ENCODE measurements at regions not wholly inside any gene's neighbourhood (a gene's known extent, or its start where the extent isn't known, plus 50 kb on each side); places are given as distances from the start of the nearest gene placed in this dataset.

GRCh38 chr2:190783513-190784263 is 96.9 kb upstream of the GLS start:
- peaks cover 17% of the 10 kb centered on the region for H3K9me3 ChIP-seq (replicated peaks; ENCODE audit: control insufficient read depth, low read depth, low read length)
- no CpG with 5 or more reads among the region's 1 CpG for WGBS (ENCODE audit: insufficient coverage)
- H3K4me1 ChIP-seq (ENCODE audit: control insufficient read depth, insufficient read depth, low read length) = no peaks in the 10 kb centered on the region
- H3K27ac ChIP-seq (ENCODE audit: low read length) = no peak overlapping the region
- no peak for DNase-seq
- H3K4me3 ChIP-seq (ENCODE audit: low read length) = no peak overlapping the region
- H3K27me3 ChIP-seq (ENCODE audit: control insufficient read depth, insufficient read depth, low read length) = no peaks in the 10 kb centered on the region
- H3K36me3 ChIP-seq (ENCODE audit: control insufficient read depth, insufficient read depth, low read length) = no peaks in the 10 kb centered on the region

GRCh38 chr2:190785334-190785733 is 95.3 kb upstream of the GLS start:
- H3K4me1 ChIP-seq (ENCODE audit: control insufficient read depth, insufficient read depth, low read length) = no peaks in the 10 kb centered on the region
- no peak for DNase-seq
- H3K36me3 ChIP-seq (ENCODE audit: control insufficient read depth, insufficient read depth, low read length) = no peaks in the 10 kb centered on the region
- WGBS (ENCODE audit: insufficient coverage) = 75% methylated on average over 1 of the region's 2 CpGs
- no peak overlapping the region for H3K27ac ChIP-seq (ENCODE audit: low read length)
- H3K27me3 ChIP-seq (ENCODE audit: control insufficient read depth, insufficient read depth, low read length) = no peaks in the 10 kb centered on the region
- no peak overlapping the region for H3K4me3 ChIP-seq (ENCODE audit: low read length)
- H3K9me3 ChIP-seq (replicated peaks; ENCODE audit: control insufficient read depth, low read depth, low read length) = peaks cover 16% of the 10 kb centered on the region

- H3K4me3 ChIP-seq (ENCODE audit: low read length) = no peak overlapping the region
- peaks cover 16% of the 10 kb centered on the region for H3K9me3 ChIP-seq (replicated peaks; ENCODE audit: control insufficient read depth, low read depth, low read length)
- H3K36me3 ChIP-seq (ENCODE audit: control insufficient read depth, insufficient read depth, low read length) = no peaks in the 10 kb centered on the region
- DNase-seq = no peak
- H3K27ac ChIP-seq (ENCODE audit: low read length) = no peak overlapping the region
- 22% methylated on average over 1 of the region's 4 CpGs for WGBS (ENCODE audit: insufficient coverage)
- H3K27me3 ChIP-seq (ENCODE audit: control insufficient read depth, insufficient read depth, low read length) = no peaks in the 10 kb centered on the region
- no peaks in the 10 kb centered on the region for H3K4me1 ChIP-seq (ENCODE audit: control insufficient read depth, insufficient read depth, low read length)
Measured at GRCh38 chr2:190786404-190787166, 94.0 kb upstream of the GLS start.

GRCh38 chr2:190787743-190788235 is 92.8 kb upstream of the GLS start:
- no peak overlapping the region for H3K4me3 ChIP-seq (ENCODE audit: low read length)
- no peaks in the 10 kb centered on the region for H3K36me3 ChIP-seq (ENCODE audit: control insufficient read depth, insufficient read depth, low read length)
- H3K27ac ChIP-seq (ENCODE audit: low read length) = no peak overlapping the region
- WGBS (ENCODE audit: insufficient coverage) = no CpG with 5 or more reads among the region's 3 CpGs
- no peaks in the 10 kb centered on the region for H3K4me1 ChIP-seq (ENCODE audit: control insufficient read depth, insufficient read depth, low read length)
- DNase-seq = no peak
- H3K27me3 ChIP-seq (ENCODE audit: control insufficient read depth, insufficient read depth, low read length) = no peaks in the 10 kb centered on the region
- H3K9me3 ChIP-seq (replicated peaks; ENCODE audit: control insufficient read depth, low read depth, low read length) = peaks cover 16% of the 10 kb centered on the region

- no peak for DNase-seq
Measured at GRCh38 chr2:190789074-190790004, 91.3 kb upstream of the GLS start.

GRCh38 chr2:190791347-190791975 is 89.2 kb upstream of the GLS start:
- H3K27me3 ChIP-seq (ENCODE audit: control insufficient read depth, insufficient read depth, low read length) = no peaks in the 10 kb centered on the region
- H3K27ac ChIP-seq (ENCODE audit: low read length) = peak overlapping the region; percentile 31
- H3K9me3 ChIP-seq (replicated peaks; ENCODE audit: control insufficient read depth, low read depth, low read length) = no peaks in the 10 kb centered on the region
- H3K4me1 ChIP-seq (ENCODE audit: control insufficient read depth, insufficient read depth, low read length) = no peaks in the 10 kb centered on the region
- DNase-seq = peak; percentile 35
- WGBS (ENCODE audit: insufficient coverage) = 35% methylated on average over 4 of the region's 7 CpGs
- H3K36me3 ChIP-seq (ENCODE audit: control insufficient read depth, insufficient read depth, low read length) = no peaks in the 10 kb centered on the region
- no peak overlapping the region for H3K4me3 ChIP-seq (ENCODE audit: low read length)

More at GRCh38 chr2:190789074-190790004, 91.3 kb upstream of the GLS start:
- no peaks in the 10 kb centered on the region for H3K36me3 ChIP-seq (ENCODE audit: control insufficient read depth, insufficient read depth, low read length)
- peaks cover 3% of the 10 kb centered on the region for H3K9me3 ChIP-seq (replicated peaks; ENCODE audit: control insufficient read depth, low read depth, low read length)
- no peaks in the 10 kb centered on the region for H3K4me1 ChIP-seq (ENCODE audit: control insufficient read depth, insufficient read depth, low read length)
- no peak overlapping the region for H3K27ac ChIP-seq (ENCODE audit: low read length)
- H3K27me3 ChIP-seq (ENCODE audit: control insufficient read depth, insufficient read depth, low read length) = no peaks in the 10 kb centered on the region
- WGBS (ENCODE audit: insufficient coverage) = 60% methylated on average over 1 of the region's 2 CpGs
- no peak overlapping the region for H3K4me3 ChIP-seq (ENCODE audit: low read length)

GRCh38 chr2:190791976-190792575 is 88.5 kb upstream of the GLS start:
- no CpG with 5 or more reads among the region's 1 CpG for WGBS (ENCODE audit: insufficient coverage)
- H3K27me3 ChIP-seq (ENCODE audit: control insufficient read depth, insufficient read depth, low read length) = no peaks in the 10 kb centered on the region
- peak overlapping the region; percentile 31 for H3K27ac ChIP-seq (ENCODE audit: low read length)
- no peak overlapping the region for H3K4me3 ChIP-seq (ENCODE audit: low read length)
- DNase-seq = no peak
- no peaks in the 10 kb centered on the region for H3K4me1 ChIP-seq (ENCODE audit: control insufficient read depth, insufficient read depth, low read length)
- H3K9me3 ChIP-seq (replicated peaks; ENCODE audit: control insufficient read depth, low read depth, low read length) = no peaks in the 10 kb centered on the region
- no peaks in the 10 kb centered on the region for H3K36me3 ChIP-seq (ENCODE audit: control insufficient read depth, insufficient read depth, low read length)

GRCh38 chr2:190792956-190793888 is 87.4 kb upstream of the GLS start:
- Histone ChIP-seq H3K27me3 (ENCODE audit: control insufficient read depth, insufficient read depth, low read length) (no peaks in the 10 kb centered on the region), H3K4me3 (ENCODE audit: low read length) (no peak overlapping the region), H3K36me3 (ENCODE audit: control insufficient read depth, insufficient read depth, low read length) (no peaks in the 10 kb centered on the region), H3K27ac (ENCODE audit: low read length) (no peak overlapping the region), H3K4me1 (ENCODE audit: control insufficient read depth, insufficient read depth, low read length) (no peaks in the 10 kb centered on the region), H3K9me3 (replicated peaks; ENCODE audit: control insufficient read depth, low read depth, low read length) (no peaks in the 10 kb centered on the region)
- no peak for DNase-seq
- WGBS (ENCODE audit: insufficient coverage) = 75% methylated on average over 4 of the region's 9 CpGs
